Mucosa of descending colon (tissue), 3 donors: ENCODE measurements at regions not wholly inside any gene's neighbourhood (a gene's known extent, or its start where the extent isn't known, plus 50 kb on each side); places are given as distances from the start of the nearest gene placed in this dataset.

ENCODE experiments used
- ATAC-seq: fragments of 200-7000 bp; cut with Tn5 transposase; one replicate; pipeline ENCODE4 v1.9.1; 2020; ENCODE audit warnings: mild to moderate bottlenecking, moderate library complexity
- DNase-seq, 3 donors: peaks; one replicate each; pipeline ENCODE4 v3.0.0-alpha.2; 2020
- H3K36me3 ChIP-seq: fragments of 200-600 bp; one replicate; pipeline ENCODE4 v1.8.0; 2021; ENCODE audit warnings: low read depth, mild to moderate bottlenecking
- H3K4me1 ChIP-seq: fragments of 200-600 bp; one replicate; pipeline ENCODE4 v1.8.0; 2021; ENCODE audit warnings: low read depth, mild to moderate bottlenecking
- H3K4me3 ChIP-seq: fragments of 200-600 bp; one replicate; pipeline ENCODE4 v1.8.0; 2021; ENCODE audit warnings: mild to moderate bottlenecking
- H3K9me3 ChIP-seq: fragments of 200-600 bp; one replicate; pipeline ENCODE4 v1.8.0; 2021; ENCODE audit warnings: mild to moderate bottlenecking
- CTCF ChIP-seq: fragments of 200-600 bp; IDR thresholded peaks from one replicate; pipeline ENCODE4 v1.8.0; 2022; ENCODE audit warnings: antibody characterized with exemption, mild to moderate bottlenecking
- intact Hi-C, 2 donors: fragments of 100-400 bp; cut with DNase I in 1 of 2; cut with micrococcal nuclease in 1 of 2; formaldehyde crosslinking; loops; one replicate each; pipeline versions ENCODE4 v1.11.0 to v1.11.1; 2022; cut with DNase I, micrococcal nuclease
- donor health status: DM: no; HTN: no; CAD: no; lungs with moderate emphysema.
- donor health status: DM: no; HTN: no; CAD: no.
- donor health status: DM: no; HTN: yes; CAD: no.

GRCh38 chr3:98969295-98969694 lies 67.8 kb upstream of the DCBLD2 start:
- H3K9me3 ChIP-seq = no peaks in the 10 kb centered on the region
- intact Hi-C loops = no loop called here
- DNase-seq (no peak), ATAC-seq (no peak)
- no peak for TF ChIP-seq CTCF
- H3K36me3 ChIP-seq = no peaks in the 10 kb centered on the region
- no peaks in the 10 kb centered on the region for H3K4me1 ChIP-seq
- H3K4me3 ChIP-seq = no peak overlapping the region

DNA sequence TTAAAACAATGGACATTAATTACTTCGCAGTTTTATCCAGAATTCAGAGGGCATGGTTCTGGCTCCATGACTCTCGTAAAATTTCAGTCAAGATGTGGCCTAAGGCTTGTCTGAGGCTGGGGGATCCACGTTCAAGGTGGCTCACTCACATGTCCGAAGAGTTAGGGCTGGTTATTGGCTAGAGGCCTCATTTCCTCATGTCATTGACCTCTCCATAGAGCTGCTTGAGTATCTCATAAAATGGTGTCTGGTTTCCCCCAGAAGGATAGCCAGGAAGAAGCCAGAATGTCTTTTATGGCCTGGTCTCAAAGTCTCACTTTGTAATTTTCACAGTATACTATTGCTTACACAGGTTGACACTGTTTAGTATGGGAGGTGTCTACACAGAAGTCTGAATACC lies 67.3 kb upstream of the DCBLD2 start:
- Histone ChIP-seq H3K4me1 (no peaks in the 10 kb centered on the region), H3K9me3 (no peaks in the 10 kb centered on the region), H3K36me3 (no peaks in the 10 kb centered on the region), H3K4me3 (no peak overlapping the region)
- intact Hi-C loops = no loop called here
- no peak for DNase-seq
- TF ChIP-seq CTCF = no peak
- ATAC-seq = no peak

DNA sequence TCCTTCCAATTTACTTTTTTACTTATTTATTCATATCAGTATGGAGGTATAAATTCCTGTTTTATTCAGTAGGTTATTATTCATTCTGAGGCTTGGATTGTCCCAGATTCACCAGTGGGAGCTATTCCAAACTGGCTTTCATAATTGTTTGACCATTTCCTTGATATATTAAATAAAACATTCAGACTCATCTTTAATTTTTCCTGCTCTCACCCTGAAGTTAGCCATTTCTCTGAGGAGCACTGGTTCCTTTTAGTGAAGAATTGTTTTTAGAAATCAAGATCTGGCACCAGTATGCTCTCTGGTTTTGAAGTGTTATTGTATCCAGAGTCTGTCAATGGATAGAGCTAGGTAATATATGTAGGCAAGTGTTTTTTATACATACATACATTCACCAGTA lies 66.9 kb upstream of the DCBLD2 start:
- Histone ChIP-seq H3K4me3 (no peak overlapping the region), H3K9me3 (no peaks in the 10 kb centered on the region), H3K36me3 (no peaks in the 10 kb centered on the region), H3K4me1 (no peaks in the 10 kb centered on the region)
- DNase-seq = no peak
- intact Hi-C loops = no loop called here
- no peak for ATAC-seq
- TF ChIP-seq CTCF = no peak

GRCh38 chr3:98967758-98968157 lies 66.3 kb upstream of the DCBLD2 start:
- no peak for TF ChIP-seq CTCF
- Histone ChIP-seq H3K4me3 (no peak overlapping the region), H3K9me3 (no peaks in the 10 kb centered on the region), H3K36me3 (no peaks in the 10 kb centered on the region), H3K4me1 (no peaks in the 10 kb centered on the region)
- no peak for ATAC-seq
- intact Hi-C loops = no loop called here
- DNase-seq = no peak

DNA sequence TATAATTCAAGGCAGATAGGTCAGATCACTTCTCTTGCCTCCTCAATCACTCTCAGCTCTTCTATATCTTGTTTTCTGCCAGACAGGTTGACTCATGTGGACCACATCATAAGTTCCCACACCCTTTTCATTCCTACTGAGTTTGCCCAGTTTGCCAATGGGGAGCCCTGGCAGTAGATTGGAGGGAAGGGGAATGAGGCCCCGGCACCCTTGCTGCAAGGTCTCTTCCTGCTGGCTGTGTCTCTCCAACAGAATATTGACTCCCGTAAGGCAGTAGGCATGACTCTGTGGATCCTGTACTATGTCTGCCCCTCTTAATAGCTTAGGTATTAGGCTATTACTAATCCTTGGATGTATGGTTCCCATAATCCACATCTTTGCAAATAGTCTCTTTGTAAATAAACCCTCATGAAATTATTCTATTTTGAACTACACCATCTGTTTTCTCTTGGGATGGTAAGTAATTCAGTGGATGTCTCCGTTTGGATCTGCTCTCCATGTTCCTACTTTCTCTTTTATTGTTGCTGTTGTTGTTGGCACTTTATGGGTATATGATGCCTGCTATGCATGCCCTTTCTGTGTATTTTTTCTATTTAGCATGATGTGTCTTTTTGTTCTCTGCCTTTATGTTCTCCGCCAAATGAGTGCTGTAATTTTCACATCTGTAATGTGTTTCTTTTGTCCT lies 65.5 kb upstream of the DCBLD2 start:
- no peak for TF ChIP-seq CTCF
- Histone ChIP-seq H3K4me1 (no peaks in the 10 kb centered on the region), H3K4me3 (no peak overlapping the region), H3K36me3 (no peaks in the 10 kb centered on the region), H3K9me3 (no peaks in the 10 kb centered on the region)
- intact Hi-C loops = no loop called here
- DNase-seq (no peak), ATAC-seq (no peak)

DNA sequence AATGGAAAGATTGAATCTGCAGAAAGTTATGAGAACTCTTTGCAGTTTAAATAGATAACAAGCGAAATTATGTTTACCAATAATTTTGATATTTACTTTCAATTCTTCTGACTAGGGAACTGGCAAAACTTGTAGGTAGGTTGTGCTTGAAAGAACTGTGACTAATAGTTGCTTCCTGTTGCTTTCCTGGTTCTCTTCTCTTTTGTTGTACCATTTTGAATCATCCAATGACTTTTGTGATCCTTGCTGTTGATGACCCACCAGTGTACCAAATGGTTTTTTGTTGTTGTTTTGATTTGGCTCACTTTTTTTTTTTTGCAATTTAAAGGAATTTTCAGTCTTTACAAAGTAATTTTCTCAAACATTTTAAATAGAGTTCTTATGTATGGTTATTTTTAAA lies 64.9 kb upstream of the DCBLD2 start:
- Histone ChIP-seq H3K4me3 (no peak overlapping the region), H3K36me3 (no peaks in the 10 kb centered on the region), H3K4me1 (no peaks in the 10 kb centered on the region), H3K9me3 (no peaks in the 10 kb centered on the region)
- ATAC-seq (no peak), DNase-seq (no peak)
- TF ChIP-seq CTCF = no peak
- intact Hi-C loops = no loop called here
